NT2/D1 (cell line): ENCODE measurements at regions not wholly inside any gene's neighbourhood (a gene's known extent, or its start where the extent isn't known, plus 50 kb on each side); places are given as distances from the start of the nearest gene placed in this dataset.

Source experiments
- SUZ12 ChIP-seq: IDR thresholded peaks from 2 replicates; pipeline ENCODE4 v1.6.1; 2011; ENCODE audit not compliant: insufficient read length, insufficient read depth; ENCODE audit errors: extremely low read depth
- YY1 ChIP-seq: IDR thresholded peaks from 2 replicates; pipeline ENCODE4 v1.6.1; 2011; ENCODE audit not compliant: insufficient read length, insufficient read depth
- ZNF274 ChIP-seq: IDR thresholded peaks from 2 replicates; pipeline ENCODE4 v1.6.1; 2011; ENCODE audit warnings: mild to moderate bottlenecking, low read depth, low read length

- TF ChIP-seq YY1 = no peak
- TF ChIP-seq ZNF274 = no peak
- TF ChIP-seq SUZ12 = no peak
Observed at GRCh38 chr7:136308230-136308629, 331.1 kb upstream of the MTPN start.
